ENCODE measurements at regions not wholly inside any gene's neighbourhood (a gene's known extent, or its start where the extent isn't known, plus 50 kb on each side); places are given as distances from the start of the nearest gene placed in this dataset.

DNA sequence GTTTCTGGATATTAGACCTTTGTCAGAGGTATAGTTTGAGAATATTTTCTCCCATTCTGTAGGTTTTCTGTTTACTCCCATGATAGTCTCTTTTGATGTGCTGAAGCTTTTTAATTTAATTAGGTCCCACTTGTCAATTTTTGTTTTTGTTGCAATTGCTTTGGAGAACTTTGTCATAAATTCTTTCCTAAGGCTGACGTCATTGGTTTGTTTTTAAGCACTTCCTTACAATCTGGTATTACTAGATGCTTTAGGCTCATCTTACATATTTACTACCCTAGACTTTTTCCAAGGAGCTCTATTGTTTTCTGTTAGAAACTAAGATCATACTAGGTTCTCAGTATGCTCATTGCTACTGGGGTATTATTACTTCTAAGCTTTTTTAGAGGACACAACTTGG lies 806.3 kb downstream of the PDHA2 start:
- TF ChIP-seq, protein P1, sequence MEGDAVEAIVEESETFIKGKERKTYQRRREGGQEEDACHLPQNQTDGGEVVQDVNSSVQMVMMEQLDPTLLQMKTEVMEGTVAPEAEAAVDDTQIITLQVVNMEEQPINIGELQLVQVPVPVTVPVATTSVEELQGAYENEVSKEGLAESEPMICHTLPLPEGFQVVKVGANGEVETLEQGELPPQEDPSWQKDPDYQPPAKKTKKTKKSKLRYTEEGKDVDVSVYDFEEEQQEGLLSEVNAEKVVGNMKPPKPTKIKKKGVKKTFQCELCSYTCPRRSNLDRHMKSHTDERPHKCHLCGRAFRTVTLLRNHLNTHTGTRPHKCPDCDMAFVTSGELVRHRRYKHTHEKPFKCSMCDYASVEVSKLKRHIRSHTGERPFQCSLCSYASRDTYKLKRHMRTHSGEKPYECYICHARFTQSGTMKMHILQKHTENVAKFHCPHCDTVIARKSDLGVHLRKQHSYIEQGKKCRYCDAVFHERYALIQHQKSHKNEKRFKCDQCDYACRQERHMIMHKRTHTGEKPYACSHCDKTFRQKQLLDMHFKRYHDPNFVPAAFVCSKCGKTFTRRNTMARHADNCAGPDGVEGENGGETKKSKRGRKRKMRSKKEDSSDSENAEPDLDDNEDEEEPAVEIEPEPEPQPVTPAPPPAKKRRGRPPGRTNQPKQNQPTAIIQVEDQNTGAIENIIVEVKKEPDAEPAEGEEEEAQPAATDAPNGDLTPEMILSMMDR (IDR thresholded peaks at IDR 0.05) = no peak
- no peak for TF ChIP-seq ZFX (IDR thresholded peaks at IDR 0.05; ENCODE audit: borderline replicate concordance)

Data from 22Rv1 (cell line).